Right atrium auricular region (tissue), 2 donors: ENCODE measurements at regions not wholly inside any gene's neighbourhood (a gene's known extent, or its start where the extent isn't known, plus 50 kb on each side); places are given as distances from the start of the nearest gene placed in this dataset.

ENCODE experiments used
- DNase-seq: peaks from one replicate; pipeline ENCODE4 v3.0.0-alpha.2; 2019; ENCODE audit warnings: low spot score
- H3K27ac ChIP-seq, 2 donors: fragments of 200-600 bp; sonication (generic); 1 replicate in 1 of 2; 2 replicates in 1 of 2; pipeline ENCODE4 v1.5.1; 2016 to 2019
- H3K27me3 ChIP-seq, 2 donors: fragments of 200-600 bp; sonication (generic); one replicate each; pipeline versions ENCODE4 v1.5.1 to v1.6.0; 2017 to 2019
- H3K36me3 ChIP-seq: fragments of 200-600 bp; sonication (generic); one replicate; pipeline ENCODE4 v1.5.1; 2016
- H3K4me1 ChIP-seq, 2 donors: fragments of 200-600 bp; sonication (generic); one replicate each; pipeline versions ENCODE4 v1.5.1 to v1.6.0; 2017 to 2019
- H3K4me3 ChIP-seq, 2 donors: fragments of 200-600 bp; sonication (generic); 1 replicate in 1 of 2; 2 replicates in 1 of 2; pipeline ENCODE4 v1.5.1; 2017 to 2019; ENCODE audit warnings: mild to moderate bottlenecking in 1 of 2, moderate library complexity in 1 of 2
- H3K9me3 ChIP-seq, 2 donors: fragments of 200-600 bp; sonication (generic); one replicate each; pipeline ENCODE4 v1.5.1; 2019
- CTCF ChIP-seq, 2 donors: fragments of 200-600 bp; sonication (generic); IDR thresholded peaks; one replicate each; pipeline ENCODE4 v1.5.1; 2019; ENCODE audit warnings: antibody characterized with exemption in 2 of 2

DNA sequence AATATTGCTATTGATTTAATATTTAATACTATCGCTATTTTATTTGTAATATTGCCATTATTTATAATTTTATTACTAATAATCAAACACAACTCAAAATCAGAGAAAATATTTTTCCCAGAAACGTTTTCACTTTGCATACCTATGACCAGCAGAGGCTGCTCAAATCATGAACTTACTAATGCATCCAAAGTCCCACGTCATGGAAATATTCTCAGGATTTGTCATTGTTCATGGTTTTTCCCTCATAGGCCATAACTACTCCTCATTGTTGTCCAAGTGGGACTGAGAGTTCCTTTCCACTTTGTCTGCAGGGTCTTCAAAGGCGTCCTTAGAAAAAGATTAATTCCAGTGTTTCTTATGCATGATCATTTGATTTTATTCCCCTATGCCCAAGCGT is 344.8 kb downstream of the THBS2 start:
- no peaks in the 10 kb centered on the region for H3K4me1 ChIP-seq
- no peak overlapping the region for H3K27ac ChIP-seq
- no peak for TF ChIP-seq CTCF (IDR thresholded peaks at IDR 0.05)
- H3K9me3 ChIP-seq: no peaks in the 10 kb centered on the region
- no peaks in the 10 kb centered on the region for H3K27me3 ChIP-seq
- no peaks in the 10 kb centered on the region for H3K36me3 ChIP-seq
- no peak for DNase-seq
- H3K4me3 ChIP-seq: no peak overlapping the region

DNA sequence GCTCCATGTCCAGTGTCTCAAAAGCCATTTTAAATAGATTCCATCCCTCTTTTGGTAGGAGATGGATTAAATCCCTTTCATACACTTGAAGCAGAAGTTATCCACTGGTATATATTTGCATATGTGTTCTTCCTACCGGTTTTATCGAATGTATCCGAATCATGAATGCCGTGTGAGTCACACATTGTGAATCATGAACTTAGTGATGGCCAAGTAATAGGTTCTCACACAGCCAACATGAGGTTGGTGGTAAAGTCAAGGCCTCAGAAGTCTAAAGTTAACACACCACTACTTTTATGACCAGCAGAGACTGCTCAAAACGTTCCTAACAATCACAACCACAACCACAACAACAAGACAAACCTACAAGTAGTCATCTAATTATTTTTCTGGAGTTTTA is 345.5 kb downstream of the THBS2 start:
- no peak overlapping the region for H3K4me3 ChIP-seq
- H3K36me3 ChIP-seq: no peaks in the 10 kb centered on the region
- no peaks in the 10 kb centered on the region for H3K4me1 ChIP-seq
- H3K27me3 ChIP-seq: no peaks in the 10 kb centered on the region
- DNase-seq: no peak
- TF ChIP-seq CTCF (IDR thresholded peaks at IDR 0.05): no peak
- no peaks in the 10 kb centered on the region for H3K9me3 ChIP-seq
- no peak overlapping the region for H3K27ac ChIP-seq

DNA sequence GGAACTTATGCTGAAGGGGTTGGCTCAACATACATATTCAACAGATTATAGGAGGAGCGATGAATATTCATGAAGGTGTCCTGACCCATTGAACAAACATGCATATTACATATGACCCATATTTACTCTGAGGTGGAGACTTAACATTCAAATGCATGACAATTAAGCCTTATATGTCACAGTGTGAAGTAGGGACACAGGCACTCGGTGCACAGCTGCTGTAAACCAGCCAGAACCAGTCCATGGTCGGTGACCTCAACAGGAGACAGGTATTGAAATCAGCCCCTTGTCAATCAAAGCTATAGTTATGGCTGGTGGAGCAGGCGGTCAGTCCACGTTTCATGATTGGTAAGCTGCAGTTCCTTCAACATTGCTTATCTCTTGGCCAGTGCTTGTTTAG is 347.3 kb downstream of the THBS2 start:
- Histone ChIP-seq H3K9me3 (no peaks in the 10 kb centered on the region), H3K36me3 (no peaks in the 10 kb centered on the region), H3K4me3 (no peak overlapping the region), H3K27me3 (no peaks in the 10 kb centered on the region), H3K4me1 (no peaks in the 10 kb centered on the region), H3K27ac (no peak overlapping the region)
- no peak for DNase-seq
- no peak for TF ChIP-seq CTCF (IDR thresholded peaks at IDR 0.05)

GRCh38 chr6:168905451-168906090 is 348.1 kb downstream of the THBS2 start:
- Histone ChIP-seq H3K4me1 (no peaks in the 10 kb centered on the region), H3K4me3 (no peak overlapping the region), H3K27ac (no peak overlapping the region), H3K36me3 (no peaks in the 10 kb centered on the region), H3K27me3 (no peaks in the 10 kb centered on the region), H3K9me3 (no peaks in the 10 kb centered on the region)
- no peak for TF ChIP-seq CTCF (IDR thresholded peaks at IDR 0.05)
- no peak for DNase-seq

- DNase-seq: no peak
- no peak overlapping the region for H3K4me3 ChIP-seq
- H3K36me3 ChIP-seq: no peaks in the 10 kb centered on the region
- TF ChIP-seq CTCF (IDR thresholded peaks at IDR 0.05): no peak
- H3K9me3 ChIP-seq: no peaks in the 10 kb centered on the region
- H3K4me1 ChIP-seq: no peaks in the 10 kb centered on the region
- H3K27ac ChIP-seq: no peak overlapping the region
- H3K27me3 ChIP-seq: no peaks in the 10 kb centered on the region
Observed at GRCh38 chr6:168903613-168904345, 349.9 kb downstream of the THBS2 start.
